GM19099 (cell line): ENCODE measurements at regions not wholly inside any gene's neighbourhood (a gene's known extent, or its start where the extent isn't known, plus 50 kb on each side); places are given as distances from the start of the nearest gene placed in this dataset.

ENCODE experiments used
- POLR2A ChIP-seq: IDR thresholded peaks from 3 replicates; pipeline ENCODE4 v1.6.1; 2011; ENCODE audit warnings: low read depth; ENCODE audit not compliant: insufficient read length; ENCODE audit errors: extremely low read depth

DNA sequence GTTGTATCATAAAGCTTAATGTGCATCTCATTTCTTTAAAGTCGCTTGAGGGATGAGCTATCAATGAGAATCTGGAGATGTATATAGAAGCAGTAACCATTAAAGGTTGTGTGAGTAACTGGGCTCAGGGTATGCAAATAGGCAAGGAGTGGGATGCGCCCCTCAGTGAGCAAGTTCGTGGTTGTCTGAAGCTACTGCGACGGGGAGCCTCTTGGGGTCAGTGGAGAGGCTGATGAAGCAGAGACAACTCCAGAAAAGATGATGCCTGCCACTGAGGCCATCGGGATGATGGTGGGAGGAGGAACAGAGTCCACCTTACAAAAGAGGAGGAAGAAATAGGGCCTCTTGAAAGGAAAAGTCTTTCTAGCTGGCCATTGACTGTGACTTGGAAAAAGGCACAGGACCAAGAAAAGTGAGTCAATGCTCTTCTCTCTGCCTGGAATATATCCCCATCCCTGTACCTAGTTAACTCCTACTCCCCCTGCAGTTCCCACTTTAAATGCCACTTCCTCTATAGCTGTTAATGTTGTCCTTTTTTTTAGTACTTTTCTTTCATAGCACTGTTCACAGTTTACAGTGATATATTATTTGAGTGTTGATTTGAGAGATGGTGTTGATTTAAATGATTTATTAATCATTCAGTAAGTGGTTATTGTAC is 51.4 kb upstream of the LSM6 start:
- no peak for TF ChIP-seq POLR2A

- TF ChIP-seq POLR2A = no peak
These were observed 52.3 kb upstream of the LSM6 start for GRCh38 chr4:146123231-146123630.

DNA sequence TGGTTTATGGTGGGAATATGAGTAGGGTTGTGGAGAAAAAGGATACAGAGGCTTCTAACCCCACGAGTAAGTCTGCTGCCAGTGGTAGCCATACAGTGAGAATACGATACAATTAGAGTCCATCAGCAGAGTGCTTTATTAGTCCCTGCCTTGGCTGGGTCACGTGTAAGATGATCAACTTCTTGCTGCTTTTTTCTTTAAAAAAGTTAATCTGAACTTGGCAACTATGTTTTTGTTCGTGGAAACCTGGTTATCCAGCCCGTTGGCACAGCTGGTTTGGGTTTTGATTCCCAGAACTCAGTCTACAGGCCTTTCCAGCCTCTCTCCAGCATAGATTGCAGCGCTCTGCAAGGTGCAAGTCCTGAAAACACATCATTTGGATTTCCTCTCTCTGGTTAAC is 53.1 kb upstream of the LSM6 start:
- TF ChIP-seq POLR2A = no peak

DNA sequence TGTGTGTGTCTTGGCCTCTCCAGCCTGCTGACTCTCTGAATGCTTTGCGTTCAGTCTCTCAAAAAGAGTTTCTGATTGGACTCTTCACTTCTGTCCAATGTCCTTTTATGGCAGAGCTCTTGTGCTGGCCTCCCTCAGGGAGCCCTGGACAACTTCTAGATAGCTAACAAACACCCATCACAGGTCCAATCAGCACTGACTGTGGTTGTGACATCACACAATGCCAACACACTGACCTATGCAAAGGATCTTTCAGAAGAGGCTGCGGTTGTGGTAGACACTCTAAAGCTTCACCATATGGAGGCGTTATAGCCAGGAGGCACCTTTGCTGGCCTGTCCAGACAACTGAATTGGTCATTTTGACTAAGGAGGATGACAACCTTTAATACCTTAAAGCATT is 53.8 kb upstream of the LSM6 start:
- TF ChIP-seq POLR2A = no peak

- TF ChIP-seq POLR2A = no peak
These were observed 55.6 kb upstream of the LSM6 start for GRCh38 chr4:146119845-146120404.

GRCh38 chr4:146114066-146114465 is 61.5 kb upstream of the LSM6 start:
- TF ChIP-seq POLR2A = no peak

DNA sequence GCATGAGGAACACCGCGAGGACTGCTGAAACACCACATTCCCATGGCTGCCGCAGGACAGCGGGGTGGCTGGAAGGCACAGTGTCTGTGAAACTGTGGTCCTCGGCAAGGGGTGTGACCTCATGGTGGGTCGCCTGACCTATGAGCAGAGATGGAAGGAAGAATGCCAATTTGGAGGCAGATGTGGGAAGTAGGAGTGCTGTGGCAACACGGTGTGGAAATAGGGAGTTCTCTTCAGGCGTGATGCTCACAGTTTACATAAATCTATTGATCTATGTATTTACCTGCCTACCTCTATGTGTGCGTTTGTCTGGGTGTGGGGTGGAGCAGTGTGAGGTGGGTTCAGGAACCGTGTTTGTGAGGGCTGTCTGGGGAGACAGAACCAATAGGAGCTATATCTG is 62.3 kb upstream of the LSM6 start:
- TF ChIP-seq POLR2A = no peak

DNA sequence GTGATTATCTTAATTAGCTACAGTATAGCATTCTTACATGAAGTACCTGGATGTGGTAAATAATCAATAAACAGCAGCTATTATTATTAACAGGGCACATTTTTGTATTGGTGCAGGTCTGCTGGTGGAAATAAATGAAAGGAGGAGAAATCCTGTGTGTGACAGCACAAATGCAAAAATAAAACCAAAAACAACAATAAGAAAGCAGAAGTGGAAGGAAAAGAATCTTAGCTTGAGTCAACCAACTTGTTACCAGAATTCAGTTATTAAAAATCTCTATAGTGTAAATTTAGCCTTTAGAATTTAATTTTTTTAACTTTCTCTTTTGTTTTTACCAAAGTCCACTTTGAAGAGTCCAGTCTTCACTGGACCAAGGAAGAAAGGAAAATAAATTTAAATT is 63.1 kb upstream of the LSM6 start:
- no peak for TF ChIP-seq POLR2A

DNA sequence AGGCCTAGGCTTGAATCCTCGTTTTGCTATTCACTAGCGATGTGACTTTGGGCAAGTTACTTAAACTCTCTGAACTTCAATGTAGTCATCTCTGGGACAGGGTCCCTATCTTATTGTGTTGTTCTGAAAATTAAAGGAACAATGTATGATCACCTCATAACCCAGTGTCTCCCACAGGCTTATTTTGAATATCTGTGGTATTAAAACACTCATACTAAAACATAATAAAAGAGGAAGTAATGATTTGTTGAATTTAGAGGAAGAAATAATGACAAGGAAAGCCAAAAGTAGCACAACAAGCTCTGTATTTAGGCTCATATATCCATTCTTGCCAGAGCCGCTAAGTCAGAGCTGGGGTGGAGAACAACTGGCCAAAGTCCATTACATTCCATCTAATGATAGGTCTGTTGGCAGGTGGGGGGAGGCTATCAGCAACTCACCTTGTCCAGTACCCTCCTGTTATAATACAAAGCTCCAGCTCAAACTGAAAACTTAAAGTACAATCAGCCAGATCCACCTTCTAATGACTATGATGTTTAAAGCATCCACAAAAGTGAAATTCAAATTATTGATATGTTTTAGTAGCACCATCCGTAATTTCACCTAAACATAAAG is 64.5 kb upstream of the LSM6 start:
- no peak for TF ChIP-seq POLR2A

DNA sequence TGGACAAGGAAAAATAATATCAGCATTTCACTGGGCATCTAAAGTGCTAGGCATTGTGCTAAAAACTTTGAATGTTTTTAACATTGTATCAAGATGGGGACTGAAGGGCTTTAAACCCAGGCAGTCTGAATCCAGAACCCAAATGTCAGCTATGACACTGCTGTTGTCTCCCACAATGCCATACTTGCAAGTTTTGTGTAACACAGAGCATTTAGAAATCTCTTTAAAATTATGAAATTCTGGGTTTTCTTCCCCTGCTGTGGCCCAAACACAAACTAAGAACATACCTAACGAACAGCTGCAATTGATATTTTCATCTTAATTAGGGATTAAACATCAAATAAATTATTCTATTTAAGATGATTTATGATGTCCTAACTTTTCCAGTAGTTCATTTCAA is 66.8 kb upstream of the LSM6 start:
- TF ChIP-seq POLR2A = no peak

DNA sequence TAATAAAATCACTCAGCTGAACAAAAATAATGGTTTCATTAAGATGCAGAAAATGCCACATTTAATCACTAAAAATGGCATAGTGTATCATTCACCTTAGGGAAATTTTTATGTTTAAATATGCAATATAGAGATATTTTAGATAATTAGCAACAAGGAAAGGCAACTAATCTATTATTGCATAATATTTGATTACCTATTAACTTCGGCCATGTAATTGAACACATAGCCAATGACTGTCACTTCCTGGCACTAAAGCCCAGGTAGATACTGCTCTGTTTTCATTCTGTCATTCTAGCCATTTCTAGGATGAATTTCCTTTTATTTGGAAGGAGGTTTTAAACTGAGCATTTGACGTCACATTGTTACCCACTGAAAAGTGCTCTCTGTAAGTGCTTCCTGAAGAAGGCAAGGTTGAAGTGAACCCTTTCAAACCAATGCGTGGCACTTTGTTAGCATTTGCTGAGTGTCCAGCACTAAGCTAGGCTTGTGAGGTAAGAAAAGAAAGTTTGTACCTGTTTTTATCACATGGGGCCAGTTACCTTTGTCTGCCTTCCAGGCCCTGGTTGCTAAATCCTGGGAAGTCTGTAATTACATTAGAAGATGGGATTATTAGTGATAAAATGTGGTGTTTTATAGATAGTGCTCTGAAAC is 67.8 kb upstream of the LSM6 start:
- no peak for TF ChIP-seq POLR2A

DNA sequence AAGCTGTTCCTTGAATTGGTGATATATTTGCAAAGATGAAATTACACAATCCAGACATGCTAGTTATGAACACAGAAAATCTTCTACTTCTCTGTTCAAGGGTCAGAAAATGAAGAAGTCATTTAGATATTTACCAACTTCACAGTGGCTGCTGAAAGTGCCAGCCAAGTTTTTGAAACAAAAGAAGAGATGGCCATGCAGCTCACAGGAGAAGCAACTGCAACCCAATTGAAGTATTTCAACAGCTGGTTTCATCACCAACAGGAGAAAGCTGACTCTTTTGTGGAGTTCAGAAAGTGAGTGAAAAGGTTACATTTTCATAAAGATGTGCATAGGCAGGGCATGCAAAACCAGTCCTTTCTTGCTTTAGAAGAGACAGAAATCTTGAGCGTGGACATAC is 70.1 kb upstream of the LSM6 start:
- TF ChIP-seq POLR2A = no peak

DNA sequence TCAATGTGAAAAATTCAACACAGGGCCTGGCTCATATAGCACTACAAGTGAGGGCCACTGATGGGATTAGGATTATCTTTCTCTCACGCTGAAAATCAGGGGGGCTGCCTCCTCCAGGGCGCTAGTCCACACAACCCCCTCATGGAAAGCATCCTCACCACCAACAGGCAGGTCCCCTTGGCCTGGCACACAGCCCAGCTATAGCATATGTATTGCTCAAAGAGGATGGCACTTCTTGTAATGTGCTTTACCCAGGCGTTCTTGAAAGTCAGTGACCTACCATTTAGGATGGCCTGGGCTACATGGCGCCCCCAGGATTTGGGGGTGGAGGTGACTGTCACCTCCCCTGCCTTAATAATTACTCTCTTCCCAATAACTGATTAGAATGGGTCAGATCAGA is 71.0 kb upstream of the LSM6 start:
- TF ChIP-seq POLR2A = no peak

DNA sequence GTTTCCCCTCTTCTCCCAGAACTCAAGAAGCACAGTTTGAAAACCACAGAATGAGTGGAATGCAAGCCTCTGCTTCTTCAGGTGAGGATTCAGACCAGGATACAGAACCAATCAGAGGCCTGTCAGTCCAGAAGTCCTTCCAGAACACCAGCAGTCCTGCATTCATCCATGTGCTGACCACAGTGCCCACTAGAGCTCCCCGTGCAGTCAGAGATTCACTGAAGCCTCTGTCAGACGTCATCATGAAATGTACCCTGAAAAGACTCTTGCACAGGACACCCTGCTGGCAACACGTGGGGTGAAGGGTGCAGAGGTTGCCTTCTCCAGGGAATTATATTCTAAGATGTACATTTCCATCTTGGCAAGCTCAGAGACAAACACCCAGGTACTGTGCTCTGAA is 75.9 kb upstream of the LSM6 start:
- no peak for TF ChIP-seq POLR2A

DNA sequence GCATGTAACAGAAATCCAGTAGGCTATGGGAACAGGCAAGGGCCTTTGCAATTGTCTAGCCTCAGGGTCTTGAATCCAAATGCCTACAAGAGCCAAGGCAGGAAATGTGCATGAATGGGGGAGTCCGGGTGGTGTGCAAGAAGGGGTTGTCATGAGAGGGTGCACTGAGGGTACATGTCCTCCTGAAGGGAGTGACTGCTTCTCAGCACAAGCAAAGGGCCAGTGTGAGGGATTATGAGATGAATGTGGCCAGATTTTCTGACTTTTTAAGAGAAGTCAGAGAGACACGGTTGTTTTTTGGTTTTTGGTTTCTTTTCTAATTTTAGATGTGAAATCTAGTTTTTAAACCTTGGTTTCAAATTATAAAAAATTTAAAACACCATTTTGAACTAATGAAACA is 76.5 kb upstream of the LSM6 start:
- TF ChIP-seq POLR2A = no peak

- TF ChIP-seq POLR2A = no peak
These were observed 77.1 kb upstream of the LSM6 start for GRCh38 chr4:146098397-146098796.
